CD14-positive monocyte (primary cell): ENCODE measurements at regions not wholly inside any gene's neighbourhood (a gene's known extent, or its start where the extent isn't known, plus 50 kb on each side); places are given as distances from the start of the nearest gene placed in this dataset.
A peak's percentile ranks its signal among the peaks of the same experiment; 100 is the strongest.

ENCODE experiments used
- DNase-seq, 3 donors: peaks; one replicate each; pipeline ENCODE4 v3.0.0-alpha.2; 2011 to 2022
- H2AFZ ChIP-seq: 2 replicates; pipeline ENCODE4 v1.6.0; 2012; ENCODE audit warnings: mild to moderate bottlenecking, low read depth, low read length, inconsistent platforms; ENCODE audit not compliant: insufficient read depth, poor library complexity, severe bottlenecking
- H3K27ac ChIP-seq, 2 donors: 1 replicate in 1 of 2; 2 replicates in 1 of 2; pipeline ENCODE4 v1.5.1; 2012 to 2013; ENCODE audit warnings: low read length in 2 of 2, control low read depth in 1 of 2, inconsistent platforms in 1 of 2, low read depth in 1 of 2, mild to moderate bottlenecking in 1 of 2
- H3K27me3 ChIP-seq, 2 donors: one replicate each; pipeline versions ENCODE4 v1.6.0 to v1.6.1; 2011 to 2013; ENCODE audit warnings: low read length in 2 of 2; ENCODE audit not compliant: control insufficient read depth in 2 of 2, insufficient read depth in 2 of 2
- H3K36me3 ChIP-seq, 2 donors: replicated peaks in 1 of 2; 1 replicate in 1 of 2; 2 replicates in 1 of 2; pipeline versions ENCODE4 v1.5.1 to v1.6.1; 2012 to 2013; ENCODE audit warnings: low read length in 2 of 2, control low read depth in 1 of 2, inconsistent platforms in 1 of 2, mild to moderate bottlenecking in 1 of 2; ENCODE audit not compliant: insufficient read depth in 2 of 2, control insufficient read depth in 1 of 2
- H3K4me1 ChIP-seq, 2 donors: 1 replicate in 1 of 2; 2 replicates in 1 of 2; pipeline versions ENCODE4 v1.5.1 to v1.6.1; 2012 to 2013; ENCODE audit warnings: low read length in 2 of 2, control low read depth in 1 of 2, inconsistent platforms in 1 of 2, mild to moderate bottlenecking in 1 of 2, moderate library complexity in 1 of 2; ENCODE audit not compliant: insufficient read depth in 2 of 2, control insufficient read depth in 1 of 2
- H3K4me2 ChIP-seq: replicated peaks from 2 replicates; pipeline ENCODE3; 2012; ENCODE audit warnings: low read length, moderate library complexity, mild to moderate bottlenecking; ENCODE audit not compliant: poor library complexity, severe bottlenecking; ENCODE audit errors: extremely low read depth
- H3K4me3 ChIP-seq, 3 experiments: fragments of 200-600 bp in 1 of 3; sonication (generic) in 1 of 3; replicated peaks in 1 of 3; 1 replicate in 2 of 3; 2 replicates in 1 of 3; pipeline ENCODE4 v1.5.1; 2011 to 2013; ENCODE audit warnings: low read length in 3 of 3, mild to moderate bottlenecking in 3 of 3, control low read depth in 2 of 3, low read depth in 2 of 3, inconsistent platforms in 1 of 3, moderate library complexity in 1 of 3
- H3K79me2 ChIP-seq: 2 replicates; pipeline ENCODE4 v1.6.0; 2012; ENCODE audit warnings: mild to moderate bottlenecking, control low read depth, inconsistent platforms, low read length, moderate library complexity; ENCODE audit not compliant: insufficient read depth
- H3K9ac ChIP-seq: 2 replicates; pipeline ENCODE4 v1.6.0; 2017; ENCODE audit warnings: low read length, mild to moderate bottlenecking; ENCODE audit not compliant: insufficient read depth, poor library complexity, severe bottlenecking
- H3K9me3 ChIP-seq, 2 donors: replicated peaks in 1 of 2; 1 replicate in 1 of 2; 2 replicates in 1 of 2; pipeline versions ENCODE4 v1.5.1 to v1.6.1; 2012 to 2013; ENCODE audit warnings: low read length in 2 of 2, control low read depth in 1 of 2; ENCODE audit not compliant: control insufficient read depth in 1 of 2, insufficient read depth in 1 of 2
- H4K20me1 ChIP-seq: 2 replicates; pipeline ENCODE4 v1.6.0; 2012; ENCODE audit warnings: mild to moderate bottlenecking, low read length, control low read depth, moderate library complexity; ENCODE audit not compliant: insufficient read depth
- H3K27ac Mint-ChIP-seq, 7 donors: one replicate each; pipeline ENCODE4 v1.8.0; 2020; ENCODE audit warnings: mild to moderate bottlenecking in 7 of 7, mixed read lengths in 7 of 7, moderate library complexity in 6 of 7, inconsistent platforms in 2 of 7
- H3K27me3 Mint-ChIP-seq, 3 donors: one replicate each; pipeline ENCODE4 v1.8.0; 2021 to 2022; ENCODE audit warnings: low read depth in 3 of 3, mild to moderate bottlenecking in 3 of 3, mixed read lengths in 3 of 3, moderate library complexity in 3 of 3, inconsistent platforms in 1 of 3
- H3K36me3 Mint-ChIP-seq, 2 donors: one replicate each; pipeline ENCODE4 v1.8.0; 2020; ENCODE audit warnings: mixed read lengths in 2 of 2, inconsistent platforms in 1 of 2, mild to moderate bottlenecking in 1 of 2
- H3K4me1 Mint-ChIP-seq: one replicate; pipeline ENCODE4 v1.8.0; 2020; ENCODE audit warnings: mild to moderate bottlenecking, mixed read lengths
- H3K4me3 Mint-ChIP-seq, 2 donors: one replicate each; pipeline ENCODE4 v1.8.0; 2020; ENCODE audit warnings: mild to moderate bottlenecking in 2 of 2, mixed read lengths in 2 of 2, moderate library complexity in 1 of 2
- H3K9me3 Mint-ChIP-seq, 7 donors: one replicate each; pipeline ENCODE4 v1.8.0; 2020 to 2022; ENCODE audit warnings: mixed read lengths in 7 of 7, mild to moderate bottlenecking in 6 of 7, moderate library complexity in 6 of 7, inconsistent platforms in 2 of 7
- CTCF ChIP-seq: fragments of 200-600 bp; IDR thresholded peaks from one replicate; pipeline ENCODE4 v1.8.0; 2022; ENCODE audit warnings: antibody characterized with exemption, mild to moderate bottlenecking
- WGBS: methylation state at CpG from one replicate; pipeline ENCODE4 v1.1.5; 2013; ENCODE audit warnings: missing lambda C conversion rate; ENCODE audit not compliant: insufficient coverage; 5-methylcytosine and 5-hydroxymethylcytosine counted together
- intact Hi-C, 2 donors: fragments of 100-400 bp; cut with micrococcal nuclease; formaldehyde crosslinking; loops; one replicate each; pipeline versions ENCODE4 v1.15.0 to v1.15.1; 2023

GRCh38 chr7:142685877-142686508 lies 63.3 kb upstream of the PRSS1 start:
- no peaks in the 10 kb centered on the region for H3K4me1 Mint-ChIP-seq
- H3K27me3 Mint-ChIP-seq = no peaks in the 10 kb centered on the region
- H3K9ac ChIP-seq = no peak overlapping the region
- no peak overlapping the region for H3K27ac ChIP-seq
- H3K79me2 ChIP-seq = no peaks in the 10 kb centered on the region
- no peak overlapping the region for H2AFZ ChIP-seq
- no peak for TF ChIP-seq CTCF
- H3K9me3 ChIP-seq = no peaks in the 10 kb centered on the region
- no peaks in the 10 kb centered on the region for H3K36me3 Mint-ChIP-seq
- intact Hi-C loops = no loop called here
- WGBS = no CpG with 5 or more reads among the region's 2 CpGs
- H3K4me3 ChIP-seq = no peak overlapping the region
- no peak for DNase-seq
- no peak overlapping the region for H3K27ac Mint-ChIP-seq
- H3K4me3 Mint-ChIP-seq = no peak overlapping the region
- H3K36me3 ChIP-seq = no peaks in the 10 kb centered on the region
- no peaks in the 10 kb centered on the region for H4K20me1 ChIP-seq
- H3K27me3 ChIP-seq = no peaks in the 10 kb centered on the region
- H3K9me3 Mint-ChIP-seq = peaks cover 0 to 2% (median 0%) of the 10 kb centered on the region in 7 donors
- H3K4me1 ChIP-seq = no peaks in the 10 kb centered on the region
- H3K4me2 ChIP-seq = no peak overlapping the region

DNA sequence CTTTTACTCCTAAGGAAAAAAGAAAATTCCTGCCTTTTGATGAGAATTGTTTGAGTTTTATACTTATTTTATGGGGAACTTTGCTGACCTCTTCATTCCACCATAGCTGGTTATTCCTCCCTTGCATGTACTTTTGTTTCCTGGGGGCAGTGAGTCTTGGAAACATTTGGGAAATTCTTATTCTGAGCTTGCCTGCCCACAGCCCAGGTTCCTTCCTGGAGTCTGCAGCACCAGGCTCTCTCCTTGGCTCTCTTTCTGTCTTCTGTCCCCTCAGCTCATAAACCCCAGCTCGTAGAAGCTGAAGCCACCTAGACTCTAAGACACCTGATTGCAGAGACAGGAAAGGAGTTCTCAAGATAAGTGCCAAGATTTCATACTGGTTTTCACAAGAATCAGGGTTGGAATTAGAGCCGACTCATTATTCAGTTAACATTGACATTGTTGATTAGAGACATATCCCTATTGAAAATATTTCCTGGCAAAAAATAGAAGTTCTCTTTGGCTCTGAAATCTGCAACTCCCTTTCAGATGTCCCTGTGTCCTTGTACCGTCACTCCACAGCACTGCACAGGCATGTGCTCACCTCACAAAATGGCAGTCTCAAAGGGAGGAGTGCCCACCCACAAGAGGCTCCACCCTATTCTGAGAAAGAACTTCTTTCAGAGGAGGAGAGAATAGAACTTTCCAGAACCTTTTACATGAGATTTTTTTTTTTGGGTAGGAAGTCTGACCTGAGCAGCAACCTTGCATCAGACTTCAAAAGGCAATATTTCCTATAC lies 67.8 kb upstream of the PRSS1 start:
- Mint-ChIP-seq H3K4me1 (no peaks in the 10 kb centered on the region), H3K27me3 (peaks cover 0 to 1% (median 0%) of the 10 kb centered on the region in 3 donors), H3K27ac (no peak overlapping the region), H3K4me3 (no peak overlapping the region), H3K36me3 (no peaks in the 10 kb centered on the region), H3K9me3 (peaks cover 0 to 16% (median 6%) of the 10 kb centered on the region in 7 donors)
- H3K27me3 ChIP-seq = no peaks in the 10 kb centered on the region
- DNase-seq = no peak
- intact Hi-C loops = no loop called here
- no peaks in the 10 kb centered on the region for H3K4me1 ChIP-seq
- no peaks in the 10 kb centered on the region for H3K36me3 ChIP-seq
- H3K4me2 ChIP-seq = no peak overlapping the region
- H3K9ac ChIP-seq = no peak overlapping the region
- no peak for TF ChIP-seq CTCF
- no peak overlapping the region for H3K27ac ChIP-seq
- no peaks in the 10 kb centered on the region for H4K20me1 ChIP-seq
- H3K79me2 ChIP-seq = no peaks in the 10 kb centered on the region
- H3K4me3 ChIP-seq = no peak overlapping the region
- H2AFZ ChIP-seq = peak overlapping the region; percentile 23
- H3K9me3 ChIP-seq = no peaks in the 10 kb centered on the region
- WGBS = 80% methylated on average over 1 of the region's 3 CpGs
